ENCODE measurements at regions not wholly inside any gene's neighbourhood (a gene's known extent, or its start where the extent isn't known, plus 50 kb on each side); places are given as distances from the start of the nearest gene placed in this dataset.

GRCh38 chr2:11044201-11044600, 111.1 kb upstream of the SLC66A3 start:
- DNase-seq (ENCODE audit: low spot score), result no peak

- no peak for DNase-seq (ENCODE audit: low spot score)
Observed at GRCh38 chr2:11045294-11045693, 110.0 kb upstream of the SLC66A3 start.

- no peak for DNase-seq (ENCODE audit: low spot score)
Observed at GRCh38 chr2:11048335-11049008, 106.8 kb upstream of the SLC66A3 start.

- no peak for DNase-seq (ENCODE audit: low spot score)
Observed at GRCh38 chr2:11050565-11050964, 104.7 kb upstream of the SLC66A3 start.

GRCh38 chr2:11051280-11051679, 104.0 kb upstream of the SLC66A3 start:
- DNase-seq (ENCODE audit: low spot score), result no peak

- no peak for DNase-seq (ENCODE audit: low spot score)
Observed at GRCh38 chr2:11053546-11053945, 101.7 kb upstream of the SLC66A3 start.

- DNase-seq (ENCODE audit: low spot score), result no peak
Observed at GRCh38 chr2:11054783-11055678, 100.2 kb upstream of the SLC66A3 start.

- DNase-seq (ENCODE audit: low spot score), result no peak
Observed at GRCh38 chr2:11055679-11056215, 99.5 kb upstream of the SLC66A3 start.

- DNase-seq (ENCODE audit: low spot score), result peak; percentile 92
Observed at GRCh38 chr2:11056614-11057013, 98.7 kb upstream of the SLC66A3 start.

- no peak for DNase-seq (ENCODE audit: low spot score)
Observed at GRCh38 chr2:11057031-11057430, 98.2 kb upstream of the SLC66A3 start.

GRCh38 chr2:11058129-11058528, 97.1 kb upstream of the SLC66A3 start:
- DNase-seq (ENCODE audit: low spot score), result no peak

- DNase-seq (ENCODE audit: low spot score), result no peak
Observed at GRCh38 chr2:11060376-11061169, 94.7 kb upstream of the SLC66A3 start.

- no peak for DNase-seq (ENCODE audit: low spot score)
Observed at GRCh38 chr2:11065833-11066485, 89.3 kb upstream of the SLC66A3 start.

- no peak for DNase-seq (ENCODE audit: low spot score)
Observed at GRCh38 chr2:11067221-11068078, 87.8 kb upstream of the SLC66A3 start.

GRCh38 chr2:11068079-11068741, 87.1 kb upstream of the SLC66A3 start:
- no peak for DNase-seq (ENCODE audit: low spot score)

- DNase-seq (ENCODE audit: low spot score), result no peak
Observed at GRCh38 chr2:11068856-11069526, 86.3 kb upstream of the SLC66A3 start.

- DNase-seq (ENCODE audit: low spot score), result no peak
Observed at GRCh38 chr2:11069566-11070185, 85.6 kb upstream of the SLC66A3 start.

- peak; percentile 16 for DNase-seq (ENCODE audit: low spot score)
Observed at GRCh38 chr2:11071211-11071610, 84.1 kb upstream of the SLC66A3 start.

- DNase-seq (ENCODE audit: low spot score), result no peak
Observed at GRCh38 chr2:11071939-11072338, 83.3 kb upstream of the SLC66A3 start.
